K562 (cell line): ENCODE measurements at regions not wholly inside any gene's neighbourhood (a gene's known extent, or its start where the extent isn't known, plus 50 kb on each side); places are given as distances from the start of the nearest gene placed in this dataset.

Source experiments
- ATF6 ChIP-seq: sonication (generic); formaldehyde crosslinking; IDR thresholded peaks from 2 replicates; pipeline ENCODE4 v1.4.0; 2020; ENCODE audit warnings: mild to moderate bottlenecking, missing genetic modification reagents
- ETV6 ChIP-seq, 3 experiments: fragments of 150-350 bp in 1 of 3; sonication (generic) in 1 of 3; formaldehyde crosslinking in 1 of 3; IDR thresholded peaks; 2 replicates each; pipeline versions ENCODE4 v1.6.1 to v1.8.0; 2014 to 2022; ENCODE audit warnings: borderline replicate concordance in 2 of 3, low read depth in 2 of 3, antibody characterized with exemption in 1 of 3, low read length in 1 of 3, mild to moderate bottlenecking in 1 of 3, missing genetic modification reagents in 1 of 3
- HDAC2 ChIP-seq: fragments of 450-650 bp; IDR thresholded peaks from 2 replicates; pipeline ENCODE4 v1.6.1; 2016; ENCODE audit warnings: mild to moderate bottlenecking
- MEF2D ChIP-seq: conservative IDR thresholded peaks from 2 replicates; pipeline ENCODE4 v1.6.1; 2016; ENCODE audit warnings: low read depth, missing genetic modification characterization, missing compliant biosample characterization
- NONO ChIP-seq, 2 experiments: fragments of 200-400 bp in 1 of 2; fragments of 450-650 bp in 1 of 2; formaldehyde crosslinking in 1 of 2; IDR thresholded peaks; 2 replicates each; pipeline ENCODE4 v1.6.1; 2017; ENCODE audit warnings: low read depth in 2 of 2, mild to moderate bottlenecking in 2 of 2, moderate library complexity in 2 of 2, low read length in 1 of 2
- RHOXF2B ChIP-seq: fragments of 250-450 bp; sonication (Bioruptor Pico); conservative IDR thresholded peaks from 2 replicates; pipeline ENCODE4 v1.5.1; 2021
- XRCC3 ChIP-seq: fragments of 450-650 bp; IDR thresholded peaks from 2 replicates; pipeline ENCODE4 v1.6.1; 2017; ENCODE audit warnings: mild to moderate bottlenecking, moderate library complexity
- ZNF175 ChIP-seq: fragments of 200-800 bp; sonication (Bioruptor generic); IDR thresholded peaks from 2 replicates; pipeline ENCODE4 v1.6.1; 2016; ENCODE audit warnings: low read depth, mild to moderate bottlenecking, missing genetic modification characterization, missing compliant biosample characterization
- ZNF408 ChIP-seq: fragments of 250-450 bp; sonication (Bioruptor Pico); IDR thresholded peaks from 2 replicates; pipeline ENCODE4 v1.4.0; 2020; ENCODE audit warnings: low read depth, mild to moderate bottlenecking, moderate library complexity
- ZNF780A ChIP-seq: fragments of 250-450 bp; sonication (Bioruptor Pico); IDR thresholded peaks from 2 replicates; pipeline ENCODE4 v1.5.0; 2021; ENCODE audit warnings: mild to moderate bottlenecking
- TF ChIP-seq, protein P1 (sequence below): fragments of 250-450 bp; sonication (Bioruptor Pico); IDR thresholded peaks from 2 replicates; pipeline ENCODE4 v1.8.0; 2021; ENCODE audit warnings: mild to moderate bottlenecking, moderate library complexity

- TF ChIP-seq RHOXF2B (CRISPR knock-in tag) (no peak), NONO (IDR thresholded peaks at IDR 0.05; ENCODE audit: low read depth in 2 of 2, low read length in 1 of 2) (no peak), ATF6 (no peak), ZNF780A (no peak), ZNF175 (CRISPR knock-in tag) (no peak), MEF2D (tag) (no peak), ZNF408 (no peak), XRCC3 (no peak), ETV6 (IDR thresholded peaks at IDR 0.05; ENCODE audit: borderline replicate concordance in 1 of 2, low read depth in 2 of 2, low read length in 1 of 2) (no peak), ETV6 (CRISPR knock-in tag; IDR thresholded peaks at IDR 0.05; ENCODE audit: borderline replicate concordance) (no peak), HDAC2 (no peak)
- TF ChIP-seq, protein P1, sequence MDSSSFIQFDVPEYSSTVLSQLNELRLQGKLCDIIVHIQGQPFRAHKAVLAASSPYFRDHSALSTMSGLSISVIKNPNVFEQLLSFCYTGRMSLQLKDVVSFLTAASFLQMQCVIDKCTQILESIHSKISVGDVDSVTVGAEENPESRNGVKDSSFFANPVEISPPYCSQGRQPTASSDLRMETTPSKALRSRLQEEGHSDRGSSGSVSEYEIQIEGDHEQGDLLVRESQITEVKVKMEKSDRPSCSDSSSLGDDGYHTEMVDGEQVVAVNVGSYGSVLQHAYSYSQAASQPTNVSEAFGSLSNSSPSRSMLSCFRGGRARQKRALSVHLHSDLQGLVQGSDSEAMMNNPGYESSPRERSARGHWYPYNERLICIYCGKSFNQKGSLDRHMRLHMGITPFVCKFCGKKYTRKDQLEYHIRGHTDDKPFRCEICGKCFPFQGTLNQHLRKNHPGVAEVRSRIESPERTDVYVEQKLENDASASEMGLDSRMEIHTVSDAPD (CRISPR knock-in tag) = no peak
These were observed 228.8 kb upstream of the EEF2KMT start (continued) for GRCh38 chr16:5326395-5326794.
